Skeletal muscle tissue (tissue), 3 donors: ENCODE measurements at regions not wholly inside any gene's neighbourhood (a gene's known extent, or its start where the extent isn't known, plus 50 kb on each side); places are given as distances from the start of the nearest gene placed in this dataset.

Experiments used
- H3K27ac ChIP-seq: one replicate; pipeline ENCODE4 v1.7.0; 2013; ENCODE audit warnings: mild to moderate bottlenecking, low read depth, low read length, inconsistent platforms
- H3K27me3 ChIP-seq, 3 donors: one replicate each; pipeline ENCODE4 v1.7.0; 2013; ENCODE audit warnings: low read length in 3 of 3; ENCODE audit not compliant: control insufficient read depth in 3 of 3, insufficient read depth in 3 of 3
- H3K36me3 ChIP-seq, 3 donors: one replicate each; pipeline ENCODE4 v1.7.0; 2013; ENCODE audit warnings: low read length in 3 of 3; ENCODE audit not compliant: control insufficient read depth in 3 of 3, insufficient read depth in 3 of 3
- H3K4me1 ChIP-seq, 3 donors: one replicate each; pipeline ENCODE4 v1.7.0; 2013; ENCODE audit warnings: low read length in 3 of 3, mild to moderate bottlenecking in 3 of 3; ENCODE audit not compliant: control insufficient read depth in 3 of 3, insufficient read depth in 3 of 3
- H3K4me3 ChIP-seq, 3 donors: one replicate each; pipeline ENCODE4 v1.7.0; 2013; ENCODE audit warnings: low read length in 3 of 3
- H3K9ac ChIP-seq, 3 donors: one replicate each; pipeline ENCODE4 v1.7.0; 2013; ENCODE audit warnings: low read length in 3 of 3, mild to moderate bottlenecking in 3 of 3, moderate library complexity in 2 of 3, low read depth in 1 of 3
- H3K9me3 ChIP-seq, 3 donors: one replicate each; pipeline ENCODE4 v1.7.0; 2013; ENCODE audit warnings: low read length in 3 of 3; ENCODE audit not compliant: control insufficient read depth in 3 of 3
- donor health status: Osteomylitis.

GRCh38 chr12:18158774-18159557 is 69.0 kb upstream of the RERGL start:
- Histone ChIP-seq H3K4me1 (no peaks in the 10 kb centered on the region), H3K27me3 (no peaks in the 10 kb centered on the region), H3K9me3 (peaks cover 0 to 6% (median 3%) of the 10 kb centered on the region in 3 donors), H3K4me3 (no peak overlapping the region), H3K36me3 (no peaks in the 10 kb centered on the region), H3K27ac (no peak overlapping the region), H3K9ac (no peak overlapping the region)

- Histone ChIP-seq H3K4me3 (no peak overlapping the region), H3K9me3 (peaks cover 0 to 6% (median 3%) of the 10 kb centered on the region in 3 donors), H3K27me3 (no peaks in the 10 kb centered on the region), H3K27ac (no peak overlapping the region), H3K9ac (no peak overlapping the region), H3K4me1 (no peaks in the 10 kb centered on the region), H3K36me3 (no peaks in the 10 kb centered on the region)
Measured at GRCh38 chr12:18153826-18154225, 63.8 kb upstream of the RERGL start.

DNA sequence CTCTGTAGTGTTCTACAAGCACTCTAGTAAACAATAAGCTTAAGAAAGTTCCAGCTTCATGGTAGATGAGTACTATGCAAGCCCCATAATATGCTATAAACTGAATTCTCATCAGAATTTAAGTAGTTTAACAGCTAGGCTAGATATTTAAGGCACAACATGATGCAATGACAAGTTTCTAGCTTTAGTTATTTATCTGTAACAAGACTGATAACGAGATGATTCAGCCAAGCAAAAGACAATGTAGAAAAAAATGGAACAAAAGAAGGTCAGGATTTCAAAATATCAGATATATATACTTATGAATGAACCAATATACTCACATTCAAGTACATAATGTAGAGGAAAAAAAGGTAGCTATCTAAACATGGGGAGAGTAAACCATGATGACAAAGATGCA is 61.0 kb upstream of the RERGL start:
- Histone ChIP-seq H3K4me1 (no peaks in the 10 kb centered on the region), H3K9ac (no peak overlapping the region), H3K4me3 (no peak overlapping the region), H3K27ac (no peak overlapping the region), H3K36me3 (no peaks in the 10 kb centered on the region), H3K9me3 (no peaks in the 10 kb centered on the region), H3K27me3 (no peaks in the 10 kb centered on the region)

GRCh38 chr12:18148961-18149360 is 59.0 kb upstream of the RERGL start:
- Histone ChIP-seq H3K36me3 (no peaks in the 10 kb centered on the region), H3K27ac (no peak overlapping the region), H3K4me1 (no peaks in the 10 kb centered on the region), H3K27me3 (no peaks in the 10 kb centered on the region), H3K4me3 (no peak overlapping the region), H3K9ac (no peak overlapping the region), H3K9me3 (no peaks in the 10 kb centered on the region)

DNA sequence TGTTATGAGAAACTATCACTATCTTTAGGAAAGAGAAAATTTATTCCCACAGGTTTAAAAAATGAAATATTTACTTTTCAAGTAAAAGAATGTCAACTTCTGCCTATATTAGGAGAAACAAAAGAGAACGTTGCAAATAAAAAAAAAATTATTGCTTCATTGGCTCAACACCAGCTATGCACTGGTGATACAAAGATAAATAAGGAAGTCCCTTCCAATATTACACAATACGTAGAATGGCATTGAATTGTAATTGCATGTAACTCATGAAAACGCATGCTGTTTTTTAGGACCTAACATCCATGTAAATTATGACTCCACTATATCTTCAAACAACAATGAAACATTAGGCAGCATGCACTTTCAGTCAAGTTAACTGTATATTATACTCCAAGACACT is 56.4 kb upstream of the RERGL start:
- H3K9me3 ChIP-seq: no peaks in the 10 kb centered on the region
- no peak overlapping the region for H3K4me3 ChIP-seq
- H3K9ac ChIP-seq: no peak overlapping the region
- no peaks in the 10 kb centered on the region for H3K4me1 ChIP-seq
- H3K27ac ChIP-seq: no peak overlapping the region
- no peaks in the 10 kb centered on the region for H3K36me3 ChIP-seq
- no peaks in the 10 kb centered on the region for H3K27me3 ChIP-seq

GRCh38 chr12:18145924-18146323 is 55.9 kb upstream of the RERGL start:
- no peak overlapping the region for H3K27ac ChIP-seq

DNA sequence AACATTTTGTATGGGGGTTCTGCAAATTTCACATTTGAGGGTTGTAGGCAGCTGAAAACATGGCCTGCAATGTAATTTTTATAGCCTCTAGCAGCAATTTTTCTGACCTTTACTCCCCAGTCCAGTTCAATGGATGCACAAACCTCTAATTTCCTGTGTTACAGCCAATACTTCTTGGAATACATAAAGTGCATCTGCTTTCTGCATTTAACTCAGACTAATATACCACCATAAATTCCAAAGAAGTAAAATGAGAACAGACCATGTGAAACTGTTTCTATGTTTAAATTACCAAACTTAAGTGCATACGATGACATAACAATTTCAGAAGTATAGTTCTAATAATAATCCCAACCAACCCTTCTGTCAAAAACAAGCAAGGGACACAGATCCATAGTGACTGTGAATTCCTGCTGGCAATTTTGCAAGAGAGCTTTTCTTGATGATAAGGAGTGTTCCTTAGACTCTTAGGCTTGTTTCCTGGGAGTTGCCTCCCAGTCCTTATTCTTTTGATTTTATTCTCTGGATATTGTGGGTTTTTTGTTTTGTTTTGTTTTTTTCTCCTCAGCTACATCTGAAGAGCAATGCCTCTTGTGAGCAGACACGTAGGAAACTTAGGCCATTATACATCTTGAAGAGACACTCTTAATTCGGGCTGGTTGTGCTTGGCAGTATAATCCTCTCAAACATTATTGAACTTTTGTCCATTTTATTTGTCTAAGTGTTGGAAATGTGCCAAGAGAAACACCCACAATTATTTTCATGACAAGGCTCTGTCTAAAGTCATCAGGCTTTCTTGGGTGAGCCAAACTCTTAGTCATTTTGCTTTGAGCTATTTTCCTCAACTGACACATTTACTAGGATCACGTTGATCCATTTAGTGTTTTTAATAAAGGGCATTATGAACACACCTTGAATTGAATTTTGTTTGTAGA is 51.3 kb upstream of the RERGL start:
- Histone ChIP-seq H3K9me3 (no peaks in the 10 kb centered on the region), H3K9ac (no peak overlapping the region), H3K27ac (no peak overlapping the region)

More at GRCh38 chr12:18145924-18146323, 55.9 kb upstream of the RERGL start:
- Histone ChIP-seq H3K36me3 (no peaks in the 10 kb centered on the region), H3K4me3 (no peak overlapping the region), H3K9me3 (no peaks in the 10 kb centered on the region), H3K9ac (no peak overlapping the region), H3K4me1 (no peaks in the 10 kb centered on the region), H3K27me3 (no peaks in the 10 kb centered on the region)

GRCh38 chr12:18139989-18140596 is 50.1 kb upstream of the RERGL start:
- Histone ChIP-seq H3K27me3 (no peaks in the 10 kb centered on the region), H3K27ac (no peak overlapping the region), H3K36me3 (no peaks in the 10 kb centered on the region), H3K9ac (no peak overlapping the region), H3K4me1 (no peaks in the 10 kb centered on the region), H3K9me3 (no peaks in the 10 kb centered on the region), H3K4me3 (no peak overlapping the region)

More for the DNA sequence above, 51.3 kb upstream of the RERGL start:
- Histone ChIP-seq H3K36me3 (no peaks in the 10 kb centered on the region), H3K27me3 (no peaks in the 10 kb centered on the region), H3K4me1 (no peaks in the 10 kb centered on the region), H3K4me3 (no peak overlapping the region)
